GM08714 (cell line): ENCODE measurements at regions not wholly inside any gene's neighbourhood (a gene's known extent, or its start where the extent isn't known, plus 50 kb on each side); places are given as distances from the start of the nearest gene placed in this dataset.

ENCODE experiments used
- H3K4me3 ChIP-seq: fragments of 200-500 bp; sonication (Bioruptor generic); 2 replicates; pipeline ENCODE4 v1.5.1; 2014; ENCODE audit warnings: mild to moderate bottlenecking, low read length, inconsistent platforms
- ZNF274 ChIP-seq: IDR thresholded peaks from 2 replicates; pipeline ENCODE4 v1.6.1; 2012; ENCODE audit warnings: mild to moderate bottlenecking, low read depth, low read length

GRCh38 chr1:200238311-200238710, 171.5 kb downstream of the ZNF281 start:
- no peak for TF ChIP-seq ZNF274
- H3K4me3 ChIP-seq, result no peak overlapping the region

GRCh38 chr1:200237066-200237465, 172.8 kb downstream of the ZNF281 start:
- H3K4me3 ChIP-seq, result no peak overlapping the region
- TF ChIP-seq ZNF274, result no peak

DNA sequence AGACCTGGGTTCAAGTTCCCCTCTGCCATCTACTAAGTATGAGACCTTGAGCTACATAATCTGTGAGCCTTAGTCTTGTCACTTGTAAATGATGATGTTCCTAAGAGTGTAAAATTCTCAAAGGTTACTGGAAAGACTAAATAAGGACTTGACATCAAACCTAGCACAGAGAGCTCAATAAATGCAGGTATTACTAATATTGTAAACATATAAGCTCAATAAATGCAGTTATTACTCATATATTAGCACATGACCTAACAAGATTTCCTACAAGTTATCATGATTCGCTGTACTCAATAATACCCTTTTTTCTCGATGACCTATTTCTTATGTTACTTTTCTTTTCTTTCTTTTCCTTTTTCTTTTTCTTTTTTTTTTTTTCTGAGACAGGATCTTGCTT, 174.9 kb downstream of the ZNF281 start:
- H3K4me3 ChIP-seq, result no peak overlapping the region
- no peak for TF ChIP-seq ZNF274

DNA sequence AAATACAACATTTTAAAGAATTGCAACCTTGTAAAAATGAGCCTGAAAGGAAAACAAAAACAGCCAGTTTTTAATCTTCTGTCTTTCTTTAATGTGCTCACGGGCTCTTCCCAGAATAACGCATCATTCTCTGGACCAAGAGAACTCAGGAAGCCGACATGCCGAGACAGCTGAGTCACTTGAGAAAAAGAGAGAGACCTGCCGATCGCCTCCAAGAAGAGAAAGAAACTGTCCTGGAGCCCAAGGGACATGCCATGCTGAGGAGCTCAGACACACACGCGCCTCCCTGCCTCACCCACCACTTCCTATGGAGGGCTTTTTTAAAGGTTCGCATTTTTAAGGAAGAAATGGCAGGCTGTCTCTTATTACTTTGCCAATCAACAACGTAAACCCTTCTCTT, 176.4 kb downstream of the ZNF281 start:
- no peak overlapping the region for H3K4me3 ChIP-seq
- TF ChIP-seq ZNF274, result no peak

DNA sequence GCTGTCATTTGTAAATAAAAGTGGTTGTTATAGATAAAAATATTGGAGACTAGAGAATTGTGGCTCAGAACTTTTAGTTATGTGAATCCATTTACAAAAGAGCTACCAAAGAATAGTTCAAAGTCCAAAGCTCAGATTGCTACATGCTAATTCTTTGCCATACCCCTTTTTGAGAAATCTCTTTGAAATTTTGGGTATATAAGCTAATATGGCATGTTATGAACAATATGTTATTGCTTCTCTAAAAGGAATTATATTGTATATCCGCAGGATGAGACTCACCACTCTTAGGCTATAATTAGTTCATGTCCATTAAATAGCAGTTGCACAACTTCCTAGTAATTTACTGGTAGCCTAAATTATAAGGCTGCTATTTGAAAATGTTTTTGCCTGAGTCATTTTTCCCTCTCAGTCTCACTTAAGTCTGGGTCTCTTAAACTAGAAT, 178.0 kb downstream of the ZNF281 start:
- H3K4me3 ChIP-seq, result no peak overlapping the region
- no peak for TF ChIP-seq ZNF274

DNA sequence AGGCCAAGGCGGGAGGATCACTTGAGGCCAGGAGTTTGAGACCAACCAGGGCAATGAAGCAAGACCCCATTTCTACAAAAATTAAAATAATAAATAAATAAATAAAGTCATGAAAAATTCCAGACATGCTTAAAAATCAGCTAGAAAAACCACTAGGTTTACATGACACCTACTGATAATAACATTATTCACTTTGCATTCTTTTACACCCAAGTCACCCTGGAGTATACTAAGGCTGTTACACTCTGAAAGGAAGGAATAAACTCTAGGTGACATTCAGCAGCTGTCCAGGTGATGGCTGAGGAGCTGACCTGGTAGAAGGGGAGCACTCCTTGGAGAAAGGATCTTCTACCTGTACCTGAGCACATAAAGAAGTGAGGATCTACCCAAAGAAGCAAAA, 179.2 kb downstream of the ZNF281 start:
- no peak overlapping the region for H3K4me3 ChIP-seq
- TF ChIP-seq ZNF274, result no peak

- no peak for TF ChIP-seq ZNF274
Measured at GRCh38 chr1:200228486-200228885, 181.3 kb downstream of the ZNF281 start.

GRCh38 chr1:200228081-200228480, 181.8 kb downstream of the ZNF281 start:
- TF ChIP-seq ZNF274, result no peak
- H3K4me3 ChIP-seq, result no peak overlapping the region

More at GRCh38 chr1:200228486-200228885, 181.3 kb downstream of the ZNF281 start:
- H3K4me3 ChIP-seq, result no peak overlapping the region
